ENCODE measurements at regions not wholly inside any gene's neighbourhood (a gene's known extent, or its start where the extent isn't known, plus 50 kb on each side); places are given as distances from the start of the nearest gene placed in this dataset.

DNA sequence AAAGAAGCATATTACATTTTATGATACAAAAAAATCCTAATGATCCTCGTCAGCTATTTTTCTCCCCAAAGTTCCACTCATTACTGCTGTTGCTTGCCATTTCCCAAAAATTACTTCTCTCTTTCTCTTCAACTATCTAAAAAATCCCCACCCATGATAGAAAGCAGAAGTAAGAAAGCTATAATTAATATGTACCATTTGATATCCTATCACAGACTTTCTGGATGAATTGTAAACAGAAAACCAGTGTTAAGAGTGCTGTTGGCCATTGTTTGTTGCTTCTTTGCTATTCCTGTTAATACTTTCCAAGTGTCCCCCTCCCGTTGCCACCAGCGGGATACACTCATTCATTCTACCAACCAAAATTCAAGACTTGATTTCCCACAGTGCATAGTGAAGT lies 136.3 kb upstream of the SMARCA2 start:
- TF ChIP-seq, protein P1, sequence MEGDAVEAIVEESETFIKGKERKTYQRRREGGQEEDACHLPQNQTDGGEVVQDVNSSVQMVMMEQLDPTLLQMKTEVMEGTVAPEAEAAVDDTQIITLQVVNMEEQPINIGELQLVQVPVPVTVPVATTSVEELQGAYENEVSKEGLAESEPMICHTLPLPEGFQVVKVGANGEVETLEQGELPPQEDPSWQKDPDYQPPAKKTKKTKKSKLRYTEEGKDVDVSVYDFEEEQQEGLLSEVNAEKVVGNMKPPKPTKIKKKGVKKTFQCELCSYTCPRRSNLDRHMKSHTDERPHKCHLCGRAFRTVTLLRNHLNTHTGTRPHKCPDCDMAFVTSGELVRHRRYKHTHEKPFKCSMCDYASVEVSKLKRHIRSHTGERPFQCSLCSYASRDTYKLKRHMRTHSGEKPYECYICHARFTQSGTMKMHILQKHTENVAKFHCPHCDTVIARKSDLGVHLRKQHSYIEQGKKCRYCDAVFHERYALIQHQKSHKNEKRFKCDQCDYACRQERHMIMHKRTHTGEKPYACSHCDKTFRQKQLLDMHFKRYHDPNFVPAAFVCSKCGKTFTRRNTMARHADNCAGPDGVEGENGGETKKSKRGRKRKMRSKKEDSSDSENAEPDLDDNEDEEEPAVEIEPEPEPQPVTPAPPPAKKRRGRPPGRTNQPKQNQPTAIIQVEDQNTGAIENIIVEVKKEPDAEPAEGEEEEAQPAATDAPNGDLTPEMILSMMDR (IDR thresholded peaks at IDR 0.05; ENCODE audit: low read length) = no peak
- TF ChIP-seq EZH2 (IDR thresholded peaks at IDR 0.05; ENCODE audit: borderline replicate concordance, low read length) = no peak

Data from OCI-LY1 (cell line).